ENCODE measurements at regions not wholly inside any gene's neighbourhood (a gene's known extent, or its start where the extent isn't known, plus 50 kb on each side); places are given as distances from the start of the nearest gene placed in this dataset.
A peak's percentile ranks its signal among the peaks of the same experiment; 100 is the strongest.

GRCh38 chr2:122643725-122644329, 888.4 kb downstream of the TSN start:
- Histone ChIP-seq H3K27ac (no peak overlapping the region), H3K36me3 (no peaks in the 10 kb centered on the region), H3K4me1 (ENCODE audit: low read depth) (no peaks in the 10 kb centered on the region), H3K27me3 (no peaks in the 10 kb centered on the region), H3K9me3 (ENCODE audit: low read depth) (no peaks in the 10 kb centered on the region), H3K4me3 (no peak overlapping the region)
- TF ChIP-seq, protein P1, sequence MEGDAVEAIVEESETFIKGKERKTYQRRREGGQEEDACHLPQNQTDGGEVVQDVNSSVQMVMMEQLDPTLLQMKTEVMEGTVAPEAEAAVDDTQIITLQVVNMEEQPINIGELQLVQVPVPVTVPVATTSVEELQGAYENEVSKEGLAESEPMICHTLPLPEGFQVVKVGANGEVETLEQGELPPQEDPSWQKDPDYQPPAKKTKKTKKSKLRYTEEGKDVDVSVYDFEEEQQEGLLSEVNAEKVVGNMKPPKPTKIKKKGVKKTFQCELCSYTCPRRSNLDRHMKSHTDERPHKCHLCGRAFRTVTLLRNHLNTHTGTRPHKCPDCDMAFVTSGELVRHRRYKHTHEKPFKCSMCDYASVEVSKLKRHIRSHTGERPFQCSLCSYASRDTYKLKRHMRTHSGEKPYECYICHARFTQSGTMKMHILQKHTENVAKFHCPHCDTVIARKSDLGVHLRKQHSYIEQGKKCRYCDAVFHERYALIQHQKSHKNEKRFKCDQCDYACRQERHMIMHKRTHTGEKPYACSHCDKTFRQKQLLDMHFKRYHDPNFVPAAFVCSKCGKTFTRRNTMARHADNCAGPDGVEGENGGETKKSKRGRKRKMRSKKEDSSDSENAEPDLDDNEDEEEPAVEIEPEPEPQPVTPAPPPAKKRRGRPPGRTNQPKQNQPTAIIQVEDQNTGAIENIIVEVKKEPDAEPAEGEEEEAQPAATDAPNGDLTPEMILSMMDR (IDR thresholded peaks at IDR 0.05; ENCODE audit: low read depth, low read length): no peak
- DNase-seq (ENCODE audit: low read depth in 1 of 2, low spot score in 1 of 2): peak in 1 of 2 donors; percentile 90

DNA sequence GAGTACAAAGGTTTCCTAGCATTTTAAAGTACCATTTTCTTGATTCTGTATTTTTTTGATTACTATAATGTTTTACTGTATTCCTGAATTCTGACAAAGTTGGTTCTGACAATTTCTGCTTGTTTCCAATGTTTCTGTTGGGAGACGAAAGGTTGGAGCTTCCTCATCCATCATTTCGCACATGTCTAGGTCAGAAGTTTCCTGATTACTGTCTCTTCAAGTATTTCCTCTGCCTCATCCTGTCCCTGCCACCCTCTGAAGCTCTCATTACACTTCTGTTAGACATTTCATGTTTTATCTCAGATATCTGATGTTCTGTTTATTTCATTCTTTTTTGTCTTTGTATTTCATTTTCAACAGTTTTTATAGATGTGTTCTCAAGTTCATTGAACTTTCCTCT, 895.8 kb downstream of the TSN start:
- no peak for DNase-seq (ENCODE audit: low read depth in 1 of 2, low spot score in 1 of 2)
- H3K9me3 ChIP-seq (ENCODE audit: low read depth): no peaks in the 10 kb centered on the region
- H3K27ac ChIP-seq: no peak overlapping the region
- H3K4me1 ChIP-seq (ENCODE audit: low read depth): no peaks in the 10 kb centered on the region
- no peaks in the 10 kb centered on the region for H3K27me3 ChIP-seq
- no peaks in the 10 kb centered on the region for H3K36me3 ChIP-seq
- no peak overlapping the region for H3K4me3 ChIP-seq
- TF ChIP-seq, protein P1 (IDR thresholded peaks at IDR 0.05; ENCODE audit: low read depth, low read length): no peak

GRCh38 chr2:122651780-122652179, 896.3 kb downstream of the TSN start:
- H3K27ac ChIP-seq: no peak overlapping the region
- no peak for DNase-seq (ENCODE audit: low read depth in 1 of 2, low spot score in 1 of 2)

GRCh38 chr2:122652670-122653069, 897.2 kb downstream of the TSN start:
- DNase-seq (ENCODE audit: low read depth in 1 of 2, low spot score in 1 of 2): peak in 1 of 2 donors; percentile 20
- H3K4me1 ChIP-seq (ENCODE audit: low read depth): no peaks in the 10 kb centered on the region
- no peak overlapping the region for H3K27ac ChIP-seq
- H3K4me3 ChIP-seq: no peak overlapping the region
- H3K9me3 ChIP-seq (ENCODE audit: low read depth): no peaks in the 10 kb centered on the region
- TF ChIP-seq, protein P1 (IDR thresholded peaks at IDR 0.05; ENCODE audit: low read depth, low read length): no peak
- H3K36me3 ChIP-seq: no peaks in the 10 kb centered on the region
- H3K27me3 ChIP-seq: no peaks in the 10 kb centered on the region

More at GRCh38 chr2:122651780-122652179, 896.3 kb downstream of the TSN start:
- Histone ChIP-seq H3K27me3 (no peaks in the 10 kb centered on the region), H3K9me3 (ENCODE audit: low read depth) (no peaks in the 10 kb centered on the region), H3K4me1 (ENCODE audit: low read depth) (no peaks in the 10 kb centered on the region), H3K36me3 (no peaks in the 10 kb centered on the region), H3K4me3 (no peak overlapping the region)
- TF ChIP-seq, protein P1 (IDR thresholded peaks at IDR 0.05; ENCODE audit: low read depth, low read length): no peak

- no peaks in the 10 kb centered on the region for H3K4me1 ChIP-seq (ENCODE audit: low read depth)
- peaks cover 28% of the 10 kb centered on the region for H3K27me3 ChIP-seq
- DNase-seq (ENCODE audit: low read depth in 1 of 2, low spot score in 1 of 2): no peak
- TF ChIP-seq, protein P1 (IDR thresholded peaks at IDR 0.05; ENCODE audit: low read depth, low read length): no peak
- H3K9me3 ChIP-seq (ENCODE audit: low read depth): no peaks in the 10 kb centered on the region
- no peak overlapping the region for H3K4me3 ChIP-seq
- no peaks in the 10 kb centered on the region for H3K36me3 ChIP-seq
- H3K27ac ChIP-seq: no peak overlapping the region
These were observed 901.0 kb downstream of the TSN start for GRCh38 chr2:122656403-122656802.
